ENCODE measurements at regions not wholly inside any gene's neighbourhood (a gene's known extent, or its start where the extent isn't known, plus 50 kb on each side); places are given as distances from the start of the nearest gene placed in this dataset.

- H3K14ac ChIP-seq (ENCODE audit: insufficient read length), result no peak overlapping the region
- H3K4me1 ChIP-seq (replicated peaks in 1 of 4; ENCODE audit: control insufficient read depth in 3 of 4, insufficient read depth in 4 of 4, low read length in 3 of 4), result no peaks in the 10 kb centered on the region; a peak in 1 of 7 replicates
- H2AFZ ChIP-seq (ENCODE audit: low read length), result no peak overlapping the region
- H3K36me3 ChIP-seq (ENCODE audit: control insufficient read depth in 2 of 4, insufficient read depth in 4 of 4, low read length in 3 of 4), result no peaks in the 10 kb centered on the region
- H3K9ac ChIP-seq (replicated peaks in 1 of 4; ENCODE audit: extremely low read depth in 1 of 4, low read depth in 3 of 4, low read length in 3 of 4), result no peak overlapping the region
- 0 out of 4 replicates have a peak, but pooled peaks cover 0 to 2% of the 10 kb centered on the region in 2 experiments for H3K9me3 ChIP-seq (ENCODE audit: insufficient read depth in 2 of 2, low read depth in 1 of 2, low read length in 1 of 2)
- no peak for FAIRE-seq
- H4K20me1 ChIP-seq (replicated peaks in 1 of 2; ENCODE audit: control insufficient read depth in 1 of 2, insufficient read depth in 2 of 2, low read length in 2 of 2), result no peaks in the 10 kb centered on the region
- no peak overlapping the region for H3K4me3 ChIP-seq (ENCODE audit: extremely low read depth in 1 of 4, insufficient read depth in 2 of 4, low read depth in 3 of 4, low read length in 4 of 4)
- no peak overlapping the region for H4K5ac ChIP-seq (ENCODE audit: insufficient read length, low read depth, low read length)
- no peak overlapping the region for H2BK120ac ChIP-seq (replicated peaks; ENCODE audit: low read depth, low read length)
- no peak overlapping the region for H3K4me2 ChIP-seq (ENCODE audit: insufficient read depth in 1 of 2, low read depth in 2 of 2, low read length in 2 of 2)
- peak in 1 of 2 experiments; percentile 3 for DNase-seq (ENCODE audit: low read depth in 1 of 2, low spot score in 2 of 2)
- H2BK15ac ChIP-seq (ENCODE audit: low read length), result no peak overlapping the region
- no peaks in the 10 kb centered on the region for H3K79me2 ChIP-seq (ENCODE audit: control insufficient read depth in 1 of 2, insufficient read depth in 2 of 2, low read length in 2 of 2)
- H3K27ac ChIP-seq (ENCODE audit: low read depth, low read length), result no peak overlapping the region
- no peak overlapping the region for H4K91ac ChIP-seq (replicated peaks; ENCODE audit: insufficient read length, low read length)
- no peak for TF ChIP-seq SP4 (IDR thresholded peaks at IDR 0.05; ENCODE audit: low read length)
- no peak for TF ChIP-seq POLR2AphosphoS5 (IDR thresholded peaks at IDR 0.05; ENCODE audit: low read depth, low read length)
- no peak for TF ChIP-seq SP2 (IDR thresholded peaks at IDR 0.05; ENCODE audit: low read length)
- TF ChIP-seq KDM5A (IDR thresholded peaks at IDR 0.05; ENCODE audit: low read length), result no peak
- no peak for TF ChIP-seq SIRT6 (IDR thresholded peaks at IDR 0.05; ENCODE audit: low read length)
- no peak for TF ChIP-seq ZNF274 (IDR thresholded peaks at IDR 0.05; ENCODE audit: borderline replicate concordance, extremely low read depth, low read length)
- TF ChIP-seq SRF (IDR thresholded peaks at IDR 0.05; ENCODE audit: low read depth, low read length), result no peak
- TF ChIP-seq BACH1 (IDR thresholded peaks at IDR 0.05; ENCODE audit: low read length), result no peak
- no peak overlapping the region for H4K8ac ChIP-seq (ENCODE audit: extremely low read depth, insufficient read depth, low read length)
- no peak overlapping the region for H3K18ac ChIP-seq (ENCODE audit: extremely low read depth, low read length)
- no peak overlapping the region for H2AK5ac ChIP-seq (ENCODE audit: low read depth, low read length)
- no peaks in the 10 kb centered on the region for H3K23me2 ChIP-seq (ENCODE audit: low read depth, low read length)
- H3K27me3 ChIP-seq (replicated peaks in 1 of 4; ENCODE audit: control insufficient read depth in 3 of 4, extremely low read depth in 1 of 4, insufficient read depth in 3 of 4, low read length in 3 of 4), result no peaks in the 10 kb centered on the region
- no peak overlapping the region for H3K4ac ChIP-seq (replicated peaks; ENCODE audit: insufficient read length, low read depth, low read length)
- H3K79me1 ChIP-seq (ENCODE audit: low read depth, low read length), result no peaks in the 10 kb centered on the region
- H2BK12ac ChIP-seq (ENCODE audit: low read depth, low read length), result no peak overlapping the region
- no peak overlapping the region for H3K56ac ChIP-seq (replicated peaks; ENCODE audit: insufficient read length, low read depth, low read length)
- H2BK20ac ChIP-seq (ENCODE audit: low read length), result no peak overlapping the region
- POLR2A ChIA-PET (ENCODE audit: partially characterized antibody), result interaction anchor here (0.6 kb wide), 1 partner anchor 46 kb away, joined by 3 read pairs; no protein-coding TSS in a partner anchor
- CTCF ChIA-PET (ENCODE audit: partially characterized antibody), result interaction anchor here (0.6 to 1.9 kb wide), 4 partner anchors 12 to 368 kb away, joined by 3 to 5 read pairs (median 4); no protein-coding TSS in a partner anchor
- H2BK5ac ChIP-seq (ENCODE audit: low read depth, low read length), result no peak overlapping the region
- peak overlapping the region; percentile 36 for H3K23ac ChIP-seq (ENCODE audit: insufficient read length)
- 88% methylated on average over 3 of the region's 3 CpGs; no CpG with 5 or more reads in 1 of the 2 experiments for WGBS, 2 experiments (ENCODE audit: extremely low coverage in 1 of 2, insufficient coverage in 1 of 2, insufficient read length in 1 of 2, insufficient replicate concordance in 2 of 2, low coverage in 1 of 2, low lambda C conversion rate in 2 of 2, missing lambda C conversion rate in 1 of 2)
Measured at GRCh38 chr10:14466257-14466656, 135.5 kb upstream of the FRMD4A start.

Data from H1 (cell line).